Superior temporal gyrus (tissue), 1 donor: ENCODE measurements at regions not wholly inside any gene's neighbourhood (a gene's known extent, or its start where the extent isn't known, plus 50 kb on each side); places are given as distances from the start of the nearest gene placed in this dataset.
"Not testable (repeated sequence)": the region's sequence is repeated elsewhere in the genome, so short reads cannot be mapped to it uniquely, and the experiment has no call there.

ENCODE experiments used
- DNase-seq: peaks from one replicate; pipeline ENCODE4 v3.0.0-alpha.2; 2016; ENCODE audit errors: extremely low spot score

GRCh38 chr5:164289526-164289925 lies 784.1 kb downstream of the MAT2B start:
- no peak for DNase-seq

GRCh38 chr5:164296603-164297080 lies 791.2 kb downstream of the MAT2B start:
- DNase-seq, result no peak

GRCh38 chr5:164298165-164298564 lies 792.7 kb downstream of the MAT2B start:
- no peak for DNase-seq

DNA sequence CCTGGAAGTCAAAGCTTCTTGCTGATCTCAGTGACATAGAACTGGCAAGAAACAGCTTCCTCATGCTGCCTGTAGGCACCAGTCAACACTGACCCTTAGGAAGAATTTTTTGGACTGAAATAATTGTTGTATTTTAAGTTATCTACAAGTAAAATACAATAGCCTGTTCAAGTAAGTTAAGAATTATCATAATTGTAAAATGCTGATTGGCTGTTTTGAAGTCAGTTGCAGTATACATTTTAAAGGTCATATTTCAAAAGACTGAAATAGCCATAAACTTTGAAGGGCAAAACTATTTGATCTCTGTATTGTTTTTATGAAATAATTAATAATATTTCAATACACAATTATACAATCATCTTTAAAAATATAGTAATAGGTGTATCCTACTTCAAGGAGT lies 794.9 kb downstream of the MAT2B start:
- no peak for DNase-seq

DNA sequence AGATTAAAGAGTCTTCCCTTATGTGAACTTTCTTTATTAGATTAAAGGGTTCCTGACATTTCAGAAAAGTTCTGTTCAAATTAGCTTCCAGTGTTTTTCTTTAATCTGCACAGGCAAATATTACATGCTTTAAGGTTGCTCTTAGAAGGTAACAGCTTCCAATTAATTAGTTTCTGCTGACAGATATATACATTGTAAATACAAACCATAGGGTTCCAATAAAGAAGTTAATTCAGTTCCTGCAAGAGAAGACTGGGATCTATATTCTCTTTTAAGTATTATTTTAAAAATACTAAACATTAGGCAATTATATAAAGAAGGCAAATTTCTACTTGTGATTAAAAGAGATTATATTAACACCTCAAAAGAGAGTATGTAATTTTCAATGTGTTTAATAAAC lies 795.7 kb downstream of the MAT2B start:
- no peak for DNase-seq

- no peak for DNase-seq
Measured at GRCh38 chr5:164301708-164302107, 796.3 kb downstream of the MAT2B start.

- no peak for DNase-seq
Measured at GRCh38 chr5:164302533-164303235, 797.3 kb downstream of the MAT2B start.

GRCh38 chr5:164303646-164304215 lies 798.3 kb downstream of the MAT2B start:
- DNase-seq, result no peak

DNA sequence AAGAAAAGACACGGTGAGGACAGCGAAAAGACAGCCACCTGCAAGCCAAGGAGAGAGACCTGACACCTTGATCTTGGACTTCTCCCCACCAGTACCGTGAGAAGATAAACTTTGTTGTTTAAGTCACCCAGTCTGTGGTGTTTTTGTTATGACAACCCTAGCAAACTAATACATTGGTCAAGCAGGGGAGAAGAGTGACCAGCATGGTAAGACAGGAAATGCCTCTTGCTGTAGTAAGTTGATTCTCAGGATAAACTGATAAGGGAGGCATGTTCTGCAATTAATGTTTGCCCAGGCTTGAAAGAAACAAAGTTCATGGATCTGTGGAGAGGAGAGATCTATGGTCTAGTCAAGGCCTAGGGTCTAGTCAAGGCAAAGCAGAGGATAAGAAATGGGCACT lies 801.2 kb downstream of the MAT2B start:
- DNase-seq, result no peak

DNA sequence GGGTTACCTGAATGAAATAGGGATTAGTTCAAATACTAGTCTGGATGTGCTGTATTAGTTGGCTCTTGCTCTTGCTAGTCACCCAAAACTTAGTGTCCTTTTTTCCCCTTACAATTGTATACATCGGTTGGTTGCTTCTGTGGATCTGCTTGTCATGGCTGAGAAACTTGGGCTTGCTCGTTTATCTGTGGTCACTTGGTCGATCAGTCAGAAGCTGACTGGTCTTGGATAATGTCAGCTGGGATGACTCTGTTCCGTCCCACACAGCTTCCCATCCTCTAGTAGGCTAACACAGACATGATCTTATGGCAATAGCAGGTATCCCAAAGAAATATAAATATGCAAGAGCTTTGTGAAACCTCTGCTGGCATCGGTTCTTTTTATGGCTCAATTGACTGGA lies 807.4 kb downstream of the MAT2B start:
- DNase-seq, result no peak

DNA sequence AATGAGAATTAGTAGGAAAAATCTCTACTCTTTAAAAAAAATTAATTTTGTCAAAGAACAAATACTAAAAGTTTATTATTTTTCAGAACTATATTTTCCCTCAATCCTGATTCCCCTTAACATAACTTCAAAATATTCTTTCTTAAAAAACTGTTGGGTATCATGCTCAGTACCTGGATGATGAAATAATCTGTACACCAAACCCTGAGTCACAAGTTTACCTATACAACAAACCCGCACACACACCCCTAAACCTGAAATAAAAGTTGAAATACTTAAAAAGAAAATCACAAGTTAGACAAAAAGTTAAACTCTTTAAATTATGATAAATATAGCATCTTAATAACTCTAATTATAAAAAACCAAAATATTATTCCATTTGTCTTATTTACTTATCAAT lies 812.3 kb downstream of the MAT2B start:
- DNase-seq, result no peak

DNA sequence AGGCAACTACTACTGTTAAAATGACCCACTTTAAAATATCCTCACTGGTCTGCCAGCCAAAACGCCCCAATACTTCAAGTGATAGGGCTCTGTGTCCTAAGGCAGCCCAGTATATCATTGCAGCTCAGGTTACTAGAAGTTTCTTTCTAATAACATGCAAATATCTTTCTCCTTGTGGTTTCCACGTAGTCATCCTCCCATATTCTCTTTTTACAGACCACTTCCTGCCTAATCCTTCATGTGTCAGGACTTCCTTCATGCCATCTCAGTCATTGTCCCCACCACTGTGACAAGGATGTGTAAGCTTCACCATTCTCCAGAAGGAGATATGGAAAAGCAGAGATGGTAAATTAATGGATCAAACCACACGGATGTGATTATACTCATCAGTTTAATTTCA lies 813.7 kb downstream of the MAT2B start:
- DNase-seq, result no peak

GRCh38 chr5:164324239-164324638 lies 818.8 kb downstream of the MAT2B start:
- no peak for DNase-seq

- no peak for DNase-seq
Measured at GRCh38 chr5:164326219-164326618, 820.8 kb downstream of the MAT2B start.

- not testable (repeated sequence) for DNase-seq
Measured at GRCh38 chr5:164327166-164327565, 821.7 kb downstream of the MAT2B start.

DNA sequence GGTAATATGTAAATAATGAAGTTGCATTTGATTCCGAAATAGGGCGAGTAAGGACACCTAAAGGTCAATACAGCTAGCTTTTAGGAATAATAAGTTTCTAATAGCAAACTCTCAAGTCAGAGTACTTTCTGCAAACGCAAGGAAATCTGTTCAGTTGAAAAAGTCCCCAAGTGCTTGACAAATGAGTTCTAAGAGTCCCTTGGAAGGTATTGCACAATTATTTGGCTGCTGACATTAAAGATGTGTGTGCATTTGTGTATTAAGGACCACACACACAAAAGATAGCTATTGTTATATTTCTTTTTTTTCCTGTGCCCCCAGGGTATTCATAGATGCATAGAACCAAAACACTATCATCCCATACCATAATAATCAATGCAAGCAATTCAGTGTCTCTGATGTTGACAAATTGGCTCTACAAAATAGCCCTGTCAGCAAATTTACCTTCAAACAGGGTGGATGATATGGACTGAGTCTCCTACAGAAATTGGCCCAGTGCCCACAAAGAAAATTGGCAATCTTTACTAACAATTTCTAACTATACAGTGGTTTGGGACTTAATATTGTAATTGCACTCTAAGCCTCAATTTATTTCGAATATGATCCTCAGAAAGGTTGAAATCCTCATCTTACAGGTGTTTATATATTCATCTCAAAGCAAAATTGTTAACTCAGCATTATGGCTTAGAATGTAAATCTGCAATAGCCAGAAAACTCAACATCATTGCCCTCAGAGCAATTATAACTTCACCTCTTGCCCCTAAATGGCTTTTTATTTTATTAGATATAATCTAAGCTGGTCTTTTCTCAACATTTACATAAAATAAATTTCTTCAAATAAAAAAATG lies 827.2 kb downstream of the MAT2B start:
- no peak for DNase-seq

- DNase-seq, result no peak
Measured at GRCh38 chr5:164335837-164336236, 830.4 kb downstream of the MAT2B start.

DNA sequence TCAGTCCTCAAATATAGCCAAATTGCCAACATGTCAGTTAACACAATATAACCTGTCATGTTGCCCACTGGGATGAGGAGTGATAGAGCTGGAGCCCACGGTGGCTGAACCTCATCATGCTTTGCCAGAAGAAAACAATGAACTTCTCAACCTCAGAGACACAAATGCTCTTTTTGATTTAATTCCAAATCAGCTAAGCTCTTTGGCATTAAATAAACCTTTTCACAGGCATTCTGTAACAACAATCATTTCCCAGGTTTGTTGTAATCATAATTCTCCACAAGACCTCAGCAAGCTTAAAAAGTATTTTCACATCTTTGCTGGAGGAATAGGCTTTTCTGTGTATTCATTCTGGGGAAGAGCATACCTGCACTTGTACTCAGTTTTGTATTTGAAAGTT lies 830.9 kb downstream of the MAT2B start:
- no peak for DNase-seq

DNA sequence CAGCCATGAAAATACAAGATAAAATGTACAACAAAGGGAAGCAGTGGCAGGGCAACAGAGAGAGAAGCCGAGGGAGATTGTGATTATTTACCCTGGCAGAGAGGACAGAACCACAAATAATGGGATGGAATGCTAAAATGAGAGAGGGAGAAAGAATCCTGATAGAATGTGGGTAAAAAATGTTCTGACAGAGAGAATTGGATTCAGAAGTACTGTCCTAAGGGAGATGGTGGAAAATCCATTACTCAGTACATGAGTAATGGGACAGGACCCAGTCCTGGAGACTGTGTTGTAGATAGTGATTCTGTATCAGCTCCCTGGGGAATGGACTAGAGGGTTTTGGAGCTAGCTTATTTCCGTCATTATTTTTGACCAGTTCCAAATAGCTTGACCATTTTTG lies 831.5 kb downstream of the MAT2B start:
- no peak for DNase-seq

GRCh38 chr5:164341056-164341619 lies 835.7 kb downstream of the MAT2B start:
- DNase-seq, result no peak

- no peak for DNase-seq
Measured at GRCh38 chr5:164345173-164345849, 839.9 kb downstream of the MAT2B start.

- DNase-seq, result no peak
Measured at GRCh38 chr5:164345853-164346252, 840.4 kb downstream of the MAT2B start.
